GM12891 (cell line): ENCODE measurements at regions not wholly inside any gene's neighbourhood (a gene's known extent, or its start where the extent isn't known, plus 50 kb on each side); places are given as distances from the start of the nearest gene placed in this dataset.

ENCODE experiments used
- POLR2A ChIP-seq: IDR thresholded peaks from 2 replicates; pipeline ENCODE4 v1.6.1; 2011; ENCODE audit warnings: low read depth, low read length, control low read depth
- SPI1 ChIP-seq: IDR thresholded peaks from 2 replicates; pipeline ENCODE4 v1.6.1; 2011; ENCODE audit warnings: low read depth, low read length, control low read depth
- TAF1 ChIP-seq: IDR thresholded peaks from 2 replicates; pipeline ENCODE4 v1.6.1; 2011; ENCODE audit warnings: low read depth, low read length, control low read depth

DNA sequence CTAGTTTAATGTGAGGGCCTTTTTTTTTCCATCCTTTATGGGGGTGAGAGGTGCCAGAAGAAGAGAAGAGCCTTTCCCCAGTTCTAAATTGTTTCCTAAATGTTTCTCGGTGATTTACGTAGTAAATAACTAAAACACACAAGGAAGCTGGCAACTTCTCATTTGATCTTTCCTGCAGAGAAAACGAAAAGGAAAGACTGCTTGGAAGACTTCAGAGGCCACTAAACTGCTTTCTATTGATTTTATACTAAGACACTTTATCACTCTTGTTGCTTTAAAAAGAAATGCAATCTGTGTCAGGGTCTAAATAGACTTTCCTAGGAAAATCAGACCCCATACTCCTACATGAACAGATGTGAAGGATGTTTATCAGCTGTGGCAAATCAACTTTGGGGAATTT, 52.1 kb upstream of the KAZN start:
- no peak for TF ChIP-seq TAF1
- no peak for TF ChIP-seq SPI1
- TF ChIP-seq POLR2A = no peak
